CD4-positive, alpha-beta T cell treated with Interleukin-17A for 1 hour (primary cell): ENCODE measurements at regions not wholly inside any gene's neighbourhood (a gene's known extent, or its start where the extent isn't known, plus 50 kb on each side); places are given as distances from the start of the nearest gene placed in this dataset.

Experiments used
- DNase-seq: peaks from one replicate; pipeline ENCODE4 v3.0.0-alpha.2; 2020

GRCh38 chr2:193336781-193337180 lies 1142.0 kb upstream of the TMEFF2 start:
- DNase-seq: no peak

GRCh38 chr2:193334401-193334800 lies 1139.7 kb upstream of the TMEFF2 start:
- DNase-seq: no peak

- no peak for DNase-seq
Measured at GRCh38 chr2:193333539-193333938, 1138.8 kb upstream of the TMEFF2 start.

DNA sequence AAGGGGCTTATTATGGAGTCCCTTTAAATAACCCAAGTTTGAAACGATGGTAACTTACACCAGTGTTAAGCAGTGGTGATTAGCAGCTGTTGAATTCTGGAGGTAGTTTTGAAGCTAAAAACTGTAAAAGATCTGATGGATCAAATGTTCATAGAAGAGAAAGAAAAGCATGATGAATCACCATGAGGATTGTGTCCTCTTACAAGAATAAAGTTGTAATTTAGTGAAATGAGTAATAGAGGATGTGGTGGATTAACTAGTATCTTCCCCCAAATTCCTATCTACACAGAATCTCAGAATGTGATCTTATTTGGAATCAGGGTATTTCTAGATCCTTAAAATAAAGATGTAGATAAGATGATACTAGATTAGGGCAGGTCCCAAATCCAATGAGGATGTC lies 1138.2 kb upstream of the TMEFF2 start:
- no peak for DNase-seq

DNA sequence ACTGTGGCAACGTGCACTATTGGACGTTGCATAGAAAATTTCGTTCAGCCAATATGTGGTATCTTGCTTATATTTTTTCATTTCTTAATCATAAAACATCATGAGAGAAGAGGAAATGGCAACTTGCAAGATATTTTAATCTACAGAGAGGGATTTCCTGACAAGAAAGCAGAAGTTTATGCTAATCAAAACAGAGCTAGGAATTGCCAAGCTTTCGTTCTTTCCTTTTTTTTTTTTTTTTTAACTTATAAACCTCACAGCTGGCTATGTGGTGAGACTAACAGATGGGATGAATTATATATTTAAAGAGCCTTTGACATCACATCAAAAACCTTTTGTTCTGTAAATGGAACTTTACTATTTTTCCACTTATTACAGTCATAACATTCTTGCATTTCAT lies 1136.9 kb upstream of the TMEFF2 start:
- no peak for DNase-seq

DNA sequence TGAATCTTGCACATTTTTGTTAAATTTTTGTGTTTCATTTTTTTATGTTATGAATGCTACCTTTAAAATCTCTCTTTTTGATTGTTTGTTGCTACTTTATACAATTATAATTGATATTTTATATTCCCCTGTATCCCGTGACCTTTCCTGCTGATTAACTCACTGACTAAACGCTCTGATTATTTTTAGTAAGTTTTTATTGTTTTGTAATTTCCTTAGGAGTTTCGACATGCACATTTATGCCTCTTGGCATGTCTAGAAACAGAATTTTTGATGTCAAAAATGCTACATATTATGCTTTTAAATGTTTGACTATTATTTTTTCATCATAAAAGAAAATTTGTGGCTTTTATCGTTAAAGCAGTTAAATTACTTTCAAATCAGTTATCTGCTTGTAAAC lies 1131.6 kb upstream of the TMEFF2 start:
- DNase-seq: no peak

DNA sequence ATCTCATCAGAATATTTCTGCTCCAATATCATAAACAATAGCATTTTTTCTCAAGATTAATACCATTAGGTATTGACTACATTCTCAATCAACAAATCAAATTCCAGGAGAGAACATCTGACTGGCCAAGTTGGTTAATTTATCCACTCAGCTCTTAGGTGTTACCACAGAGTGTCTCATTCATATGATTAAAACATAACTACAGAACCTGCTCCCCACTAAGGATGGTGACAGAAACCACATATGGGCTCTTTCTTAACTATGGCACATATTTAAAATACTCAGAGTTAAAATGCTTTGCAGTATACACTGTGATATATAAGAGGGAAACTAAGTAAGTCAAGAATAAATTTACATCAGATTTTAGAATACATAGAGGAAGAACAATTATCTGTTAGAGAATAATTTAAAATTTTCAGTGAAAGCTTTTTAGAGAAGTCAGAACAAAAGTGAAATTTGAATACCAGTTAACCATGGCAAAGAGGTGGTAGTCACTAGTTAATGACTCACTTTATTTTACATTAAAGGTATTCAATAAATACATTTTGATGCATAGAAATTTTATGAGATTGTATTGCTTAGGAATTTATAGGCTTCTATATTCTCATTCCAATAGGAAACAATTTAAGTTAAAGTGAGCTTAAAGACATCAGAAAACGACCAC lies 1120.8 kb upstream of the TMEFF2 start:
- DNase-seq: no peak

DNA sequence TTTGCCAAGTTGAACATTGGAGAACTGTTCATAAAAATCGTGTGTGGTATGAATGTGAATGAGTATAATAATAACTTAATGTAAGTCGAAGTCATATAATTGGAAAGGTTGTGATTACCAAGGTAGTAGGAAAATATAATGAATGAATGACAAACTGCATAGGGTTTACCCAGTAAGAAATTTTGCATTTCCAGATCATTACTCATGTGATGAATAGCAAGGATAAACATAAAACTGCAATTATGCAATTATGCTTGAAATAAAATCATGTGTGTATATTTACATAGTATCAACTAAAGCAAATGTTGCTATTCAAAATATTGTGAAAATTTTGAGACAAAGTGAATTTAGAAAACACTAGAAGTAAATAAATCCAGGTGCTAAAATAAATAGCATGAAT lies 1108.7 kb upstream of the TMEFF2 start:
- no peak for DNase-seq

DNA sequence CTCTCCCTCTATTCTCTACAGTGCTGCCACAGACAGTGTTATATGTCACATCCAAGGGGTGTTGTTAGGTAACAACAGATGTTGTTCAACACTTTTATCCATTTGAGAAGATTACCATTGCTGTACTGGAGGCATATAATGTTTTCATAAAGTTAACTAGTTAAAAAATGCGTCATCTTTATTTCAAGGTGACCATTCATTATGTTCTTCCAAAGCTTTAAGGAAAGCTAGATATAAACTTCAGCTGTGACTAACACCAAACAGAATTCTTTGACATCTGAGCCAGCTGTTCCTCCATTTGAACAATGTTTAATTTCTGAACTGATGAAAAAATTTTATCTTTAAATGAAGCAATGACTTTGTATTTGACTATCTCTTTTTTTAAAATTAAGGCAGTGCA lies 1099.6 kb upstream of the TMEFF2 start:
- no peak for DNase-seq

GRCh38 chr2:193279361-193279760 lies 1084.6 kb upstream of the TMEFF2 start:
- no peak for DNase-seq

GRCh38 chr2:193276988-193277387 lies 1082.3 kb upstream of the TMEFF2 start:
- no peak for DNase-seq

DNA sequence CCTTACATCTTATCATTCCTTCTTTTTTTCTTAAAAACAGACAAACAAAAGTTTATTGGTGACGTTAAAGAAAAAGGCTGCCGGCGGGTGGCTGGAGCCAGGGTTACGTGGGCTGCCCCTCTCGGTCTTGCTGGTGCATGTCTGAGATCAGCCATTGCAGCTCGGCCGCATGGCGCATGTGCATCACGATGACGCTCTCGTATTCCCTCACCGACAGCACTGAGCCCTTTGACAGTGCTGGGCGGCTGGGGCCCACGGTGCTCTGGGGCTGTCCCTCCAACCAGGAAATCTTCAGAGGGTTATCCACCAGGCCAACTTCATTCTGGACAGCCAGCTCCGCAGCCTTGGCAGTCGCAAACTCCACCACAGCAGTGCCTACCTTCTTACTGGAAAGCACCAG lies 1081.8 kb upstream of the TMEFF2 start:
- no peak for DNase-seq

DNA sequence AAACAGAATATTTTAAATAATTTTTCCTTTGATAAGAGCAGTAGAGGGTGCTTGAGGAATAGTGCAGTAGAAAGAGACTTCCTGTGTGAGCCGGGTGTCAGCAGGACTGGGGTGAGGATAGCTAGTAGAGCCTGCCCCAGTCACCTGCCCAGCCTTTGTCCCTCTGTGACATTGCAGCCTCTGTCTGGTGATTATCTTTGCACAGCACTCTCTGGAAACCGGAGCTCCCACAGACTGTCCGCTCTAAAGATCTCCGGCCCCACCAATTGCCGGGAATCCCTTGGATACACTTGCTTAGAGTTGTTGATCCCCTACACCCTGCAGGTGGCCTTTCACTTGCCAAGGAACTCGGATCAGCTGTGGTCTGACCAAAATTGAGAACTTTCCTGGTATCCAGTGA lies 1081.3 kb upstream of the TMEFF2 start:
- no peak for DNase-seq

DNA sequence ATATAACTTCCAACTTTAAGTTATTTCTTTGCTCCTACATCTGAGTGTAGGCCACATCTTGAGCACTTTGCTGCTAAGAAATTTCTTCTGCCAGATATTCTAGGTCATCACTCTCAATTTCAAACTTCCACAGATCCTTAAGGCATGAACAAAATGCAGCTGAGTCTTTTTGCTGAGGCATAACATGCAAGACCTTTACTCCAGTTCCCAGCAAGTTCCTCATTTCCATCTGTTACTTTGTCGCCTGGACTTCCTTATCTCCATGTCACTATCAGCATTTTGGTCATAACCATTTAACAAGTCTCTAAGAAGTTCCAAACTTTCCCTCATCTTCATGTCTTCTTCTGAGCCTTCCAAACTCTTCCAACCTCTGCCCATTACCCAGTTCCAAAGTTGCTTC lies 1077.3 kb upstream of the TMEFF2 start:
- no peak for DNase-seq

- no peak for DNase-seq
Measured at GRCh38 chr2:193270816-193271215, 1076.1 kb upstream of the TMEFF2 start.

GRCh38 chr2:193267496-193268002 lies 1072.8 kb upstream of the TMEFF2 start:
- no peak for DNase-seq

- no peak for DNase-seq
Measured at GRCh38 chr2:193253014-193253530, 1058.3 kb upstream of the TMEFF2 start.

DNA sequence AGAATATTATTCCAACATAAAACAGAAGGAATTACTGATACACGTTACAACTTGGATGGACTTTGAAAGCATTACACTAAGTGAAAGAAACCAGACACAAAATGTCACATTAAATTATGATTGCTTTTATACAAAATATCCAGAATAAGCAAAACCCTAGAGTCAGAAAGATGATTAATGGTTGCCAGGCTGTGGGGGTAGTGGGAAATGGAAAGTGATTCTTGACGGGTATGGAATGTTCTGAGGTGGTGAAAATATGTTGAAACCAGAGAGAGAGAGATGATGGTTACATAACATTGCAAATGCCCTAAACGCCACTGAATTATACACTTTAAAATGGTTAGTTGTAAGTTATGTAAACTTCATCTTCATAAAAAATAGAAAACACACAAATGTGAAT lies 1057.2 kb upstream of the TMEFF2 start:
- no peak for DNase-seq

- DNase-seq: no peak
Measured at GRCh38 chr2:193250389-193250788, 1055.7 kb upstream of the TMEFF2 start.

- no peak for DNase-seq
Measured at GRCh38 chr2:193240752-193241151, 1046.0 kb upstream of the TMEFF2 start.

- no peak for DNase-seq
Measured at GRCh38 chr2:193231634-193232033, 1036.9 kb upstream of the TMEFF2 start.

- no peak for DNase-seq
Measured at GRCh38 chr2:193228276-193228675, 1033.5 kb upstream of the TMEFF2 start.

- DNase-seq: no peak
Measured at GRCh38 chr2:193222454-193222853, 1027.7 kb upstream of the TMEFF2 start.

- DNase-seq: no peak
Measured at GRCh38 chr2:193219413-193219812, 1024.7 kb upstream of the TMEFF2 start.

- no peak for DNase-seq
Measured at GRCh38 chr2:193201583-193201982, 1006.9 kb upstream of the TMEFF2 start.
